ENCODE measurements at regions not wholly inside any gene's neighbourhood (a gene's known extent, or its start where the extent isn't known, plus 50 kb on each side); places are given as distances from the start of the nearest gene placed in this dataset.

DNA sequence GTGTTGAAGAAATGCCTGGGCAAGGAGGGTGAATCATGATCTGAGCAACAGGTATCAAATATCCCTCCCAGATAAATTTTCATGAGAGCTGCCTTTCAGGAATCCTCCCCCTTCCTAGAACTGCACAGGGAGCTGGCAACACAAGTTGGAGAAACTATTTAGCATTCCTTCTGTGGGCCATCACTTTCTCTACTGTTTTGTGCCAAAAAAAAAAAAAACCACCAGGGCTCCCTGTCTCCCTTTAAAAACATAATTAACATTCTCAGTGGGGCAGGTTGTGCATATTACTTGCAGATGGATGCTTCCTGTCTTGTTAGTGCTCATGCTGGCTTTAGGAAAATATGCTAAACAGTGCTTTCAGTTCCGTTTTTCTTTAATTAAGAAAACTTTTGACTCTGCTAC lies 234.9 kb upstream of the LMCD1 start:
- H3K27ac ChIP-seq = no peak overlapping the region
- H3K79me2 ChIP-seq = no peaks in the 10 kb centered on the region
- H3K36me3 ChIP-seq (ENCODE audit: control insufficient read depth, insufficient read depth, low read length) = no peaks in the 10 kb centered on the region
- no peak overlapping the region for H2AFZ ChIP-seq
- no peak overlapping the region for H3K4me2 ChIP-seq (ENCODE audit: low read length)
- H3K4me1 ChIP-seq = no peaks in the 10 kb centered on the region
- H3K9ac ChIP-seq = no peak overlapping the region
- no peaks in the 10 kb centered on the region for H3K9me3 ChIP-seq (ENCODE audit: control insufficient read depth, low read length)
- no peak overlapping the region for H3K4me3 ChIP-seq (ENCODE audit: low read depth, low read length)
- no peaks in the 10 kb centered on the region for H3K27me3 ChIP-seq (ENCODE audit: control insufficient read depth, insufficient read depth, low read length)
- TF ChIP-seq, protein P1, sequence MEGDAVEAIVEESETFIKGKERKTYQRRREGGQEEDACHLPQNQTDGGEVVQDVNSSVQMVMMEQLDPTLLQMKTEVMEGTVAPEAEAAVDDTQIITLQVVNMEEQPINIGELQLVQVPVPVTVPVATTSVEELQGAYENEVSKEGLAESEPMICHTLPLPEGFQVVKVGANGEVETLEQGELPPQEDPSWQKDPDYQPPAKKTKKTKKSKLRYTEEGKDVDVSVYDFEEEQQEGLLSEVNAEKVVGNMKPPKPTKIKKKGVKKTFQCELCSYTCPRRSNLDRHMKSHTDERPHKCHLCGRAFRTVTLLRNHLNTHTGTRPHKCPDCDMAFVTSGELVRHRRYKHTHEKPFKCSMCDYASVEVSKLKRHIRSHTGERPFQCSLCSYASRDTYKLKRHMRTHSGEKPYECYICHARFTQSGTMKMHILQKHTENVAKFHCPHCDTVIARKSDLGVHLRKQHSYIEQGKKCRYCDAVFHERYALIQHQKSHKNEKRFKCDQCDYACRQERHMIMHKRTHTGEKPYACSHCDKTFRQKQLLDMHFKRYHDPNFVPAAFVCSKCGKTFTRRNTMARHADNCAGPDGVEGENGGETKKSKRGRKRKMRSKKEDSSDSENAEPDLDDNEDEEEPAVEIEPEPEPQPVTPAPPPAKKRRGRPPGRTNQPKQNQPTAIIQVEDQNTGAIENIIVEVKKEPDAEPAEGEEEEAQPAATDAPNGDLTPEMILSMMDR (IDR thresholded peaks at IDR 0.05) = no peak

DNA sequence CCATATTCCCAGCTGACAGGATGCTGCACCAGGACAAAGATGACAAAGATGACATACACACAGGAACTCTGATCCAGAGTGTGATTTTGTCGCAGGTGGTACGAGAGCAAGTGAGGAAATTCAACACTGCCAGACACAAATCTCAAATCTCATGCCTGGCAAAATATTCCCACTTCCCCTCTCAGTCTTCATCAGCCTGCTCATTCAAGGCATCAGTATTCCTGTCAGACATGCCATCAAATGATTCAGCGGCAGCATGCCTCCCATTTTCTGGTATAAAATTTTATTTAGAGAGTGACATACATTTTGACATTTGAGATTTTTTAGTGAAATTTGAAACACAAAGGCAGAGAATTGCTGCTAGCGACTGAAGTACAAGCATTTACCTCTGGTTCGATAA lies 228.1 kb upstream of the LMCD1 start:
- TF ChIP-seq, protein P1 (IDR thresholded peaks at IDR 0.05) = no peak
- no peaks in the 10 kb centered on the region for H3K79me2 ChIP-seq
- H3K4me3 ChIP-seq (ENCODE audit: low read depth, low read length) = no peak overlapping the region
- no peaks in the 10 kb centered on the region for H3K9me3 ChIP-seq (ENCODE audit: control insufficient read depth, low read length)
- no peak overlapping the region for H3K4me2 ChIP-seq (ENCODE audit: low read length)
- no peak overlapping the region for H3K9ac ChIP-seq
- no peak overlapping the region for H2AFZ ChIP-seq
- H3K27me3 ChIP-seq (ENCODE audit: control insufficient read depth, insufficient read depth, low read length) = no peaks in the 10 kb centered on the region
- no peaks in the 10 kb centered on the region for H3K36me3 ChIP-seq (ENCODE audit: control insufficient read depth, insufficient read depth, low read length)
- H3K27ac ChIP-seq = no peak overlapping the region
- H3K4me1 ChIP-seq = no peaks in the 10 kb centered on the region

DNA sequence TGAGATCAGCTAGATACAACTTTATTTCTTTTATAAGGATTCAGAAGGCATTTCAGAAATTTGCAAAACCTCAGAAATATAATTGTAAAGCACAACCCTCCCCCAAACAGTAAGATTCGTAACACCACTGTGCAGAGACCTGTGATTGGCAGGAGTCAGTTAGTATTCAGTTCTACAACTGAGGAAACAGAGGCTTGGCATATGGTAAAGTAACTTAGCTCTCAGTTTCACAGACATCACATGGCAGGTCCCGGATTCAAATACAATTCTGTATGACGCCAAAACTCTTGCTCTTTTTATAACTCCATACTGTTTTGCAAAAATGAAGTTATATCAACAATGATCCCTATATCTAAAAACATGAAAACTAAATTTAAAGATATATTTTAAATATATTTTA lies 225.6 kb upstream of the LMCD1 start:
- H3K4me1 ChIP-seq = no peaks in the 10 kb centered on the region
- H3K9me3 ChIP-seq (ENCODE audit: control insufficient read depth, low read length) = no peaks in the 10 kb centered on the region
- H3K4me2 ChIP-seq (ENCODE audit: low read length) = no peak overlapping the region
- H3K4me3 ChIP-seq (ENCODE audit: low read depth, low read length) = no peak overlapping the region
- H3K9ac ChIP-seq = no peak overlapping the region
- TF ChIP-seq, protein P1 (IDR thresholded peaks at IDR 0.05) = no peak
- H3K36me3 ChIP-seq (ENCODE audit: control insufficient read depth, insufficient read depth, low read length) = no peaks in the 10 kb centered on the region
- no peak overlapping the region for H2AFZ ChIP-seq
- no peak overlapping the region for H3K27ac ChIP-seq
- no peaks in the 10 kb centered on the region for H3K27me3 ChIP-seq (ENCODE audit: control insufficient read depth, insufficient read depth, low read length)
- H3K79me2 ChIP-seq = no peaks in the 10 kb centered on the region

DNA sequence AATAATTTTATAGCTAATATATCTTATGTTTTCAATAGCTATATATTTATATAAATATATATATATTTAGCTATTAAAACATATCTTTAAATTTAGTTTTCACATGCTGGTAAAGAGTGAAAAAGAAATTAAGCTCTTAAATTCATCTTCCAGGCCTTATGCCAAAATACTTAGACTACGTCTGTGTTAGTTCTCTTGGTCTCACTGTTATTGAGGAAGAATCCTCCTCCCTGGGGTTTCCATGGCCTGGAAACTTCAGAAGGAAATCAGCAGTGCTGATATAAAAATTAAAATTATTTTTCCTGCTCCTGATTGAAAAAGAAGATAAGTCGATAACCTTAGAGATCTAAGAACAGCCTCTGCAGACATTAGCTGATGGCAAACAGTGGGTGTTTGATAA lies 225.1 kb upstream of the LMCD1 start:
- Histone ChIP-seq H2AFZ (no peak overlapping the region), H3K4me3 (ENCODE audit: low read depth, low read length) (no peak overlapping the region), H3K4me1 (no peaks in the 10 kb centered on the region), H3K27ac (no peak overlapping the region), H3K36me3 (ENCODE audit: control insufficient read depth, insufficient read depth, low read length) (no peaks in the 10 kb centered on the region), H3K27me3 (ENCODE audit: control insufficient read depth, insufficient read depth, low read length) (no peaks in the 10 kb centered on the region), H3K79me2 (no peaks in the 10 kb centered on the region), H3K9me3 (ENCODE audit: control insufficient read depth, low read length) (no peaks in the 10 kb centered on the region), H3K9ac (no peak overlapping the region), H3K4me2 (ENCODE audit: low read length) (no peak overlapping the region)
- TF ChIP-seq, protein P1 (IDR thresholded peaks at IDR 0.05) = no peak

DNA sequence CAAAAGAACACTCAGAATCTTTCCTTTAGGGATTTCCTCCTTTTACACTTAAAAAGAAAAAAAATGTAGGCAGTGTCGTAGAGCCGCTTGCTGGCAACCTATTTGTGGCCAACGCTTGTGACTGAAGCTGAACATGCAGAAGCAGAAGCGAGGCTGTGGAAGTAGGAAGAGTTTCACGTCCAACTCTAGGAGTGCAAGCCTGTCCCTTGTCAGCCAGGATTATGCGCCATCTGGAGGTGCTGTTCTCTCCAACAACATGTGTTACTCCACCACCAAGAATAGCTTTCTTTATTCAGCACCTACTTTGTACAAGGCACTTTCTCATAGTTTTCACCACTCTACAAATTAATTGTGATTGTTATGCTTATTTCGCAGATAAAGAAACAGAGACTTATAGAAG lies 223.2 kb upstream of the LMCD1 start:
- Histone ChIP-seq H3K4me3 (ENCODE audit: low read depth, low read length) (no peak overlapping the region), H3K36me3 (ENCODE audit: control insufficient read depth, insufficient read depth, low read length) (no peaks in the 10 kb centered on the region), H3K4me1 (no peaks in the 10 kb centered on the region), H3K9me3 (ENCODE audit: control insufficient read depth, low read length) (no peaks in the 10 kb centered on the region), H3K79me2 (no peaks in the 10 kb centered on the region), H3K9ac (no peak overlapping the region), H3K27ac (no peak overlapping the region), H3K27me3 (ENCODE audit: control insufficient read depth, insufficient read depth, low read length) (no peaks in the 10 kb centered on the region), H2AFZ (no peak overlapping the region), H3K4me2 (ENCODE audit: low read length) (no peak overlapping the region)
- TF ChIP-seq, protein P1 (IDR thresholded peaks at IDR 0.05) = no peak
